ENCODE measurements at regions not wholly inside any gene's neighbourhood (a gene's known extent, or its start where the extent isn't known, plus 50 kb on each side); places are given as distances from the start of the nearest gene placed in this dataset.

GRCh38 chr10:75294866-75295701, 59.3 kb upstream of the COMTD1 start:
- peak overlapping the region; percentile 60 for H3K4me3 ChIP-seq (ENCODE audit: low read depth, low read length)

GRCh38 chr10:75294518-75294865, 58.7 kb upstream of the COMTD1 start:
- H3K4me3 ChIP-seq (ENCODE audit: low read depth, low read length) = peak overlapping the region; percentile 60
- no peak for TF ChIP-seq CTCF (IDR thresholded peaks at IDR 0.05; ENCODE audit: low read depth, low read length)

More at GRCh38 chr10:75294866-75295701, 59.3 kb upstream of the COMTD1 start:
- no peak for TF ChIP-seq CTCF (IDR thresholded peaks at IDR 0.05; ENCODE audit: low read depth, low read length)

GRCh38 chr10:75294031-75294437, 58.3 kb upstream of the COMTD1 start:
- H3K4me3 ChIP-seq (ENCODE audit: low read depth, low read length) = no peak overlapping the region
- TF ChIP-seq CTCF (IDR thresholded peaks at IDR 0.05; ENCODE audit: low read depth, low read length) = no peak

GRCh38 chr10:75293446-75293820, 57.7 kb upstream of the COMTD1 start:
- H3K4me3 ChIP-seq (ENCODE audit: low read depth, low read length) = no peak overlapping the region
- no peak for TF ChIP-seq CTCF (IDR thresholded peaks at IDR 0.05; ENCODE audit: low read depth, low read length)

GRCh38 chr10:75292794-75293445, 57.2 kb upstream of the COMTD1 start:
- TF ChIP-seq CTCF (IDR thresholded peaks at IDR 0.05; ENCODE audit: low read depth, low read length) = no peak
- H3K4me3 ChIP-seq (ENCODE audit: low read depth, low read length) = no peak overlapping the region

- no peak for TF ChIP-seq CTCF (IDR thresholded peaks at IDR 0.05; ENCODE audit: low read depth, low read length)
- H3K4me3 ChIP-seq (ENCODE audit: low read depth, low read length) = no peak overlapping the region
These were observed 56.0 kb upstream of the COMTD1 start for GRCh38 chr10:75291805-75292204.

GRCh38 chr10:75288140-75288711, 52.5 kb upstream of the COMTD1 start:
- TF ChIP-seq CTCF (IDR thresholded peaks at IDR 0.05; ENCODE audit: low read depth, low read length) = no peak
- H3K4me3 ChIP-seq (ENCODE audit: low read depth, low read length) = no peak overlapping the region
